OCI-LY3 (cell line): ENCODE measurements at regions not wholly inside any gene's neighbourhood (a gene's known extent, or its start where the extent isn't known, plus 50 kb on each side); places are given as distances from the start of the nearest gene placed in this dataset.

Experiments used
- CTCF ChIP-seq: fragments of 200-600, 300-600 bp; sonication (generic); IDR thresholded peaks from 2 replicates; pipeline ENCODE4 v1.5.1; 2014; ENCODE audit warnings: antibody characterized with exemption, low read length, low read depth
- EZH2phosphoT487 ChIP-seq: fragments of 200-600 bp; shearing (Covaris generic); IDR thresholded peaks from 2 replicates; pipeline ENCODE4 v1.6.1; 2018; ENCODE audit warnings: antibody characterized with exemption, mixed run types, low read depth

- no peak for TF ChIP-seq EZH2phosphoT487
- no peak for TF ChIP-seq CTCF
These were observed 616.2 kb downstream of the EPM2A start for GRCh38 chr6:145119081-145119480.
